ENCODE measurements at regions not wholly inside any gene's neighbourhood (a gene's known extent, or its start where the extent isn't known, plus 50 kb on each side); places are given as distances from the start of the nearest gene placed in this dataset.

GRCh38 chr16:86320237-86320595 is 190.1 kb upstream of the FOXF1 start:
- TF ChIP-seq POLR2A (IDR thresholded peaks at IDR 0.05): no peak
- no peak for TF ChIP-seq CTCF (IDR thresholded peaks at IDR 0.05)
- H3K4me3 ChIP-seq: no peak overlapping the region
- no peaks in the 10 kb centered on the region for H3K4me1 ChIP-seq
- 87 to 88% methylated on average over 3 of the region's 3 CpGs for WGBS, 2 donors
- no peaks in the 10 kb centered on the region for H3K9me3 ChIP-seq
- DNase-seq: no peak
- no peaks in the 10 kb centered on the region for H3K36me3 ChIP-seq (ENCODE audit: low read depth, missing control alignments)
- intact Hi-C loops (cut with DNase I; ENCODE audit: low total_unique reads): no loop called here
- H3K27me3 ChIP-seq: no peaks in the 10 kb centered on the region
- no peak overlapping the region for H3K27ac ChIP-seq

- intact Hi-C loops (cut with DNase I; ENCODE audit: low total_unique reads): no loop called here
- WGBS, 2 donors: 80% methylated on average over 8 to 9 of the region's 9 CpGs
Observed at GRCh38 chr16:86321491-86321890, 188.8 kb upstream of the FOXF1 start.

GRCh38 chr16:86322283-86322682 is 188.0 kb upstream of the FOXF1 start:
- Histone ChIP-seq H3K27ac (no peak overlapping the region), H3K4me1 (no peaks in the 10 kb centered on the region), H3K27me3 (no peaks in the 10 kb centered on the region), H3K36me3 (ENCODE audit: low read depth, missing control alignments) (no peaks in the 10 kb centered on the region), H3K9me3 (no peaks in the 10 kb centered on the region), H3K4me3 (no peak overlapping the region)
- 25 to 30% methylated on average over 6 of the region's 6 CpGs for WGBS, 2 donors
- intact Hi-C loops (cut with DNase I; ENCODE audit: low total_unique reads): no loop called here
- TF ChIP-seq POLR2A (IDR thresholded peaks at IDR 0.05): no peak
- no peak for TF ChIP-seq CTCF (IDR thresholded peaks at IDR 0.05)
- no peak for DNase-seq

More at GRCh38 chr16:86321491-86321890, 188.8 kb upstream of the FOXF1 start:
- no peak for TF ChIP-seq CTCF (IDR thresholded peaks at IDR 0.05)
- TF ChIP-seq POLR2A (IDR thresholded peaks at IDR 0.05): no peak
- DNase-seq: no peak
- Histone ChIP-seq H3K9me3 (no peaks in the 10 kb centered on the region), H3K4me3 (no peak overlapping the region), H3K4me1 (no peaks in the 10 kb centered on the region), H3K36me3 (ENCODE audit: low read depth, missing control alignments) (no peaks in the 10 kb centered on the region), H3K27ac (no peak overlapping the region), H3K27me3 (no peaks in the 10 kb centered on the region)

GRCh38 chr16:86322806-86323205 is 187.5 kb upstream of the FOXF1 start:
- no peaks in the 10 kb centered on the region for H3K36me3 ChIP-seq (ENCODE audit: low read depth, missing control alignments)
- H3K4me3 ChIP-seq: no peak overlapping the region
- DNase-seq: no peak
- no peaks in the 10 kb centered on the region for H3K4me1 ChIP-seq
- no peak overlapping the region for H3K27ac ChIP-seq
- WGBS, 2 donors: 46 to 48% methylated on average over 7 to 8 of the region's 8 CpGs
- no peaks in the 10 kb centered on the region for H3K9me3 ChIP-seq
- no peak for TF ChIP-seq POLR2A (IDR thresholded peaks at IDR 0.05)
- TF ChIP-seq CTCF (IDR thresholded peaks at IDR 0.05): no peak
- no peaks in the 10 kb centered on the region for H3K27me3 ChIP-seq
- intact Hi-C loops (cut with DNase I; ENCODE audit: low total_unique reads): no loop called here

- intact Hi-C loops (cut with DNase I; ENCODE audit: low total_unique reads): no loop called here
- Histone ChIP-seq H3K27ac (no peak overlapping the region), H3K9me3 (no peaks in the 10 kb centered on the region), H3K27me3 (no peaks in the 10 kb centered on the region), H3K36me3 (ENCODE audit: low read depth, missing control alignments) (no peaks in the 10 kb centered on the region), H3K4me1 (no peaks in the 10 kb centered on the region), H3K4me3 (no peak overlapping the region)
- TF ChIP-seq POLR2A (IDR thresholded peaks at IDR 0.05) (no peak), CTCF (IDR thresholded peaks at IDR 0.05) (no peak)
- 84 to 86% methylated on average over 14 to 18 of the region's 18 CpGs for WGBS, 2 donors
- DNase-seq: no peak
Observed at GRCh38 chr16:86324320-86324719, 186.0 kb upstream of the FOXF1 start.

Measured in testis (tissue), 2 donors.